Naive thymus-derived CD8-positive, alpha-beta T cell (primary cell): ENCODE measurements at regions not wholly inside any gene's neighbourhood (a gene's known extent, or its start where the extent isn't known, plus 50 kb on each side); places are given as distances from the start of the nearest gene placed in this dataset.

ENCODE experiments used
- ATAC-seq, 2 donors: fragments of 150-1000 bp; cut with Tn5 transposase in 1 of 2; sonication (Bioruptor Pico), chemical (Tn5 transposase) in 1 of 2; 1 replicate in 1 of 2; 2 replicates in 1 of 2; pipeline ENCODE4 v1.10.0; 2021; ENCODE audit warnings: mild to moderate bottlenecking in 2 of 2, moderate library complexity in 2 of 2
- POLR2A ChIA-PET: fragments of 350-600 bp; sonication (Branson Sonifier 250); formaldehyde crosslinking; loops from one replicate; lab custom pipeline; 2021; ENCODE audit warnings: antibody characterized with exemption; lab: Charles Lee
- DNase-seq, 10 donors: peaks; one replicate each; pipeline versions ENCODE4 v3.0.0 to v3.0.0-alpha.2; 2020 to 2022
- H3K27ac Mint-ChIP-seq, 10 donors: one replicate each; pipeline ENCODE4 v1.8.0; 2020 to 2022; ENCODE audit warnings: mild to moderate bottlenecking in 10 of 10, mixed read lengths in 10 of 10, moderate library complexity in 4 of 10, inconsistent platforms in 1 of 10
- H3K27me3 Mint-ChIP-seq, 5 donors: one replicate each; pipeline ENCODE4 v1.8.0; 2021 to 2022; ENCODE audit warnings: mixed read lengths in 5 of 5
- H3K36me3 Mint-ChIP-seq, 3 donors: one replicate each; pipeline ENCODE4 v1.8.0; 2020 to 2022; ENCODE audit warnings: mixed read lengths in 3 of 3, mild to moderate bottlenecking in 2 of 3, inconsistent platforms in 1 of 3
- H3K4me1 Mint-ChIP-seq, 4 donors: one replicate each; pipeline ENCODE4 v1.8.0; 2021 to 2022; ENCODE audit warnings: mixed read lengths in 4 of 4
- H3K4me3 Mint-ChIP-seq, 10 donors: one replicate each; pipeline ENCODE4 v1.8.0; 2020 to 2022; ENCODE audit warnings: mild to moderate bottlenecking in 10 of 10, mixed read lengths in 10 of 10, moderate library complexity in 6 of 10, inconsistent platforms in 1 of 10
- H3K9me3 Mint-ChIP-seq, 9 donors: one replicate each; pipeline ENCODE4 v1.8.0; 2020 to 2022; ENCODE audit warnings: mixed read lengths in 9 of 9, mild to moderate bottlenecking in 3 of 9, inconsistent platforms in 1 of 9, moderate library complexity in 1 of 9

DNA sequence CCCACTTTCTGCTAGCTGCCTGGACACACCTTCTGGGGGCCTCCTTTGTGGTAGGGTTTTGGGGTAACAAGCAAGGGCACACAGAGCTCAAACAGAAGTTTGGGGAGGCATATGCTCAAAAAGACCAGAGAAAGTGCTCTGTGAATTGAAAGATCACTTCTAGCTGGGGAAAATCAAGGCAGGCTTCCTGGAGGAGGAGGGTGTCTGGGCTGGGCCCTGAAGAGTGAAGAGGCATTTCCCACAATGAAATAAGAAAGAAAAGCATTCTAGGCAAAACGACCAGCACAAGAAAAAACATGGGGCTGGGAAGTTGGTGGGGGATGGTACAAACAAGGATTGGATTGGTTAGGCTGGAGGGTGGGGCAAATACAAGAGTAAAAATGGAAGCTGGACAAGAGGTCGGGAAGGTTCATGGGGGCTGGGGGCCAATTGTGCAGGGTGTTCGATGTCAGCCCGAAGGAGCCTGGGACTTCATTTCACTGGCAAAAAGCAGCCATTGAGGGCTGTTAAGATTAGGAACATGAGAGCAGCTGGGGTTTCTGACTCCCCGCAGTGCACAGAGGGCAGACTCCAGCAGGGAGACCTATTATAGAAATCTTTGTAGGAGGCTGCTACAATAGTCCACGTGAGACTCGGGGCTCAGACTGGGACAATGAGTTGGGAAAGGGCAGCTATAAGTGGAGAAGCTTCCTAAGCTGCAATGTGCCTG is 51.5 kb upstream of the CMKLR1 start:
- H3K27ac Mint-ChIP-seq, result no peak overlapping the region
- H3K27me3 Mint-ChIP-seq, result peaks cover 23 to 38% (median 29%) of the 10 kb centered on the region in 5 donors
- POLR2A ChIA-PET, result interaction anchor here (0.6 kb wide), 1 partner anchor 1865 kb away, joined by 3 read pairs; no protein-coding TSS in a partner anchor
- ATAC-seq, result no peak
- no peak overlapping the region for H3K4me3 Mint-ChIP-seq
- H3K36me3 Mint-ChIP-seq, result no peaks in the 10 kb centered on the region
- H3K4me1 Mint-ChIP-seq, result no peaks in the 10 kb centered on the region
- no peak for DNase-seq
- peaks cover 0 to 6% (median 0%) of the 10 kb centered on the region in 9 donors for H3K9me3 Mint-ChIP-seq

DNA sequence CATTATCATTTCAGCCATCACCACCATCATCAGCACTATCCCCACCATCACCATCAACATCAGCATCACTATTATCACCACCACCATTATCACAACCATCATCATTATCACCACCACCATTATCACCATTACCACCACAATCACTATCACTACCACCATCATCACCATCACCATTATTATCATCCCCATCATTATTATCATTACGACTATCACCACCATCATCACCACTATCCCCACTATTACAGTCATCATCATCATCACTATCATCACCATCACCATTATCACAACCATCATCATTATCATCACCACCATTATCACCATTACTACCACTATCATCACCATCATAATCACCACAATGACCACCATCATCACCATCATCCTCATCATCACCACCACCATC is 50.4 kb upstream of the CMKLR1 start:
- no peak overlapping the region for H3K4me3 Mint-ChIP-seq
- no peak for DNase-seq
- ATAC-seq, result no peak
- POLR2A ChIA-PET, result no interaction called here
- H3K9me3 Mint-ChIP-seq, result peaks cover 0 to 13% (median 3%) of the 10 kb centered on the region in 9 donors
- H3K27ac Mint-ChIP-seq, result no peak overlapping the region
- no peaks in the 10 kb centered on the region for H3K36me3 Mint-ChIP-seq
- H3K4me1 Mint-ChIP-seq, result no peaks in the 10 kb centered on the region
- H3K27me3 Mint-ChIP-seq, result peaks cover 26 to 46% (median 34%) of the 10 kb centered on the region in 5 donors
